ENCODE measurements at regions not wholly inside any gene's neighbourhood (a gene's known extent, or its start where the extent isn't known, plus 50 kb on each side); places are given as distances from the start of the nearest gene placed in this dataset.

GRCh38 chr1:104791030-104791429 is 1041.3 kb downstream of the AMY1C start:
- no peak for TF ChIP-seq POLR2A (IDR thresholded peaks at IDR 0.05)
- no peak for TF ChIP-seq CTCF (IDR thresholded peaks at IDR 0.05)
